ENCODE measurements at regions not wholly inside any gene's neighbourhood (a gene's known extent, or its start where the extent isn't known, plus 50 kb on each side); places are given as distances from the start of the nearest gene placed in this dataset.
A peak's percentile ranks its signal among the peaks of the same experiment; 100 is the strongest.

DNA sequence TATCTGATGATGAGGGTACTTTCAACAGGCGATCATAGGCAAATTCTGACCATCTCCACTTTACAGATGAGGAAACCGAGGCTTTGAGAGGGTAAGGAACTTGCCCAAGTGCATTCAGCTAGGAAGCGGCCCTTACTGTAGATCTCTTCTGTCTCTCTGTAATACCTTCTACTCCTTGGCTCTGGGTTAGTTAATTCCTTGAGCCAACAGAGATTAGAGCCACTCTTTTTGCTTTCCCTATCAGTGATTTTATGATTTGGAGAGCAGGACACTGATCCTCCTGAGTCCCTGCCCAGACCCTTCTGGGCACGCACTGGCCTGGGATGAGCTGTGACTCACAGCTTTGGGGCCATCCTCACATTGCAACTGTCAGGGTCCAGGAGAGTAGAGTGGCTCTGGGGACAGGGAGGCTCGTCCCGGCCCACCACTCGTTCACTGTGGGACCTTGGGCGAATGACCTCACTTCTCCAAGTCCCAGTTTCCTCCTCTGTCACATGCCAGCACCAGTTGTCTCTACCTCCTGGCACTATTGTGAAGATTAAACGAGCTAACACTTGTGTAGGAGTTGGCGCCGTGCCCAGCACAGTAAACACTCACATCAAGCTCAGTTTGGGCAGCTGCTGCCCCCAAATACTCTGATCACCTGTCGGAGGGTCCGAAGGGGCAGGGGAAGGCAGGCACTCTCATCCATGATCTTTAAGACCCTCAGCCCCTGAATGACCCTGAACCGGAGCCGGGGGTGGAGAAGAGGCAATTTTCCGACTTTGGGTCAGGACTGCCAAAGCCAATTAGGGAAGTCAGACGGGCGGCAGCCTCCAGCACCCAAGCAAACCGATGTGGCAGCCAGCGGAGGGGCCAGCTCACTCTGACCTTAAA is 235.0 kb downstream of the MIAT start:
- intact Hi-C loops (cut with DNase I): no loop called here

GRCh38 chr22:26893173-26894110 is 236.1 kb downstream of the MIAT start:
- no peak overlapping the region for H3K4me3 ChIP-seq
- 74 to 84% (median 82%) methylated on average over 18 of the region's 18 CpGs for WGBS, 4 donors
- peaks cover 17 to 19% of the 10 kb centered on the region in 2 donors for H3K4me1 ChIP-seq (replicated peaks in 1 of 2)
- H3K9me3 ChIP-seq (replicated peaks in 1 of 3): no peaks in the 10 kb centered on the region
- DNase-seq: peak in 1 of 7 donors; percentile 4
- H3K27ac ChIP-seq: peak overlapping the region; percentile 81 to 83 (median 82)
- TF ChIP-seq, protein P1, sequence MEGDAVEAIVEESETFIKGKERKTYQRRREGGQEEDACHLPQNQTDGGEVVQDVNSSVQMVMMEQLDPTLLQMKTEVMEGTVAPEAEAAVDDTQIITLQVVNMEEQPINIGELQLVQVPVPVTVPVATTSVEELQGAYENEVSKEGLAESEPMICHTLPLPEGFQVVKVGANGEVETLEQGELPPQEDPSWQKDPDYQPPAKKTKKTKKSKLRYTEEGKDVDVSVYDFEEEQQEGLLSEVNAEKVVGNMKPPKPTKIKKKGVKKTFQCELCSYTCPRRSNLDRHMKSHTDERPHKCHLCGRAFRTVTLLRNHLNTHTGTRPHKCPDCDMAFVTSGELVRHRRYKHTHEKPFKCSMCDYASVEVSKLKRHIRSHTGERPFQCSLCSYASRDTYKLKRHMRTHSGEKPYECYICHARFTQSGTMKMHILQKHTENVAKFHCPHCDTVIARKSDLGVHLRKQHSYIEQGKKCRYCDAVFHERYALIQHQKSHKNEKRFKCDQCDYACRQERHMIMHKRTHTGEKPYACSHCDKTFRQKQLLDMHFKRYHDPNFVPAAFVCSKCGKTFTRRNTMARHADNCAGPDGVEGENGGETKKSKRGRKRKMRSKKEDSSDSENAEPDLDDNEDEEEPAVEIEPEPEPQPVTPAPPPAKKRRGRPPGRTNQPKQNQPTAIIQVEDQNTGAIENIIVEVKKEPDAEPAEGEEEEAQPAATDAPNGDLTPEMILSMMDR (IDR thresholded peaks at IDR 0.05): no peak
- no peak for TF ChIP-seq POLR2A (IDR thresholded peaks at IDR 0.05)
- intact Hi-C loops (cut with DNase I): no loop called here
- no peaks in the 10 kb centered on the region for H3K27me3 ChIP-seq
- H3K36me3 ChIP-seq (replicated peaks in 1 of 2): no peaks in the 10 kb centered on the region

More for the DNA sequence above, 235.0 kb downstream of the MIAT start:
- peak overlapping the region in 4 of 5 donors; percentile 3 to 69 (median 21) for H3K27ac ChIP-seq
- H3K36me3 ChIP-seq (replicated peaks in 1 of 2): no peaks in the 10 kb centered on the region
- no peaks in the 10 kb centered on the region for H3K27me3 ChIP-seq
- peaks cover 22 to 24% of the 10 kb centered on the region in 2 donors for H3K4me1 ChIP-seq (replicated peaks in 1 of 2)
- DNase-seq: peak; percentile 32 to 84 (median 71)
- no peaks in the 10 kb centered on the region for H3K9me3 ChIP-seq (replicated peaks in 1 of 3)
- WGBS, 4 donors: 54 to 58% (median 56%) methylated on average over 15 to 20 of the region's 20 CpGs
- TF ChIP-seq POLR2A (IDR thresholded peaks at IDR 0.05): peak in 1 of 2 donors; percentile 60
- TF ChIP-seq, protein P1 (IDR thresholded peaks at IDR 0.05): no peak
- H3K4me3 ChIP-seq: no peak overlapping the region

GRCh38 chr22:26894362-26894761 is 237.0 kb downstream of the MIAT start:
- no peaks in the 10 kb centered on the region for H3K36me3 ChIP-seq (replicated peaks in 1 of 2)
- intact Hi-C loops (cut with DNase I): no loop called here
- H3K4me1 ChIP-seq (replicated peaks in 1 of 2): peaks cover 17 to 19% of the 10 kb centered on the region in 2 donors
- no peak for TF ChIP-seq POLR2A (IDR thresholded peaks at IDR 0.05)
- TF ChIP-seq, protein P1 (IDR thresholded peaks at IDR 0.05): no peak
- H3K4me3 ChIP-seq: no peak overlapping the region
- no peaks in the 10 kb centered on the region for H3K27me3 ChIP-seq
- no peaks in the 10 kb centered on the region for H3K9me3 ChIP-seq (replicated peaks in 1 of 3)
- 50 to 58% (median 55%) methylated on average over 5 of the region's 5 CpGs for WGBS, 4 donors
- DNase-seq: no peak
- peak overlapping the region; percentile 81 to 83 (median 82) for H3K27ac ChIP-seq

Data from adrenal gland (tissue), 9 donors.